GM18498 (cell line): ENCODE measurements at regions not wholly inside any gene's neighbourhood (a gene's known extent, or its start where the extent isn't known, plus 50 kb on each side); places are given as distances from the start of the nearest gene placed in this dataset.
A peak's percentile ranks its signal among the peaks of the same experiment; 100 is the strongest.
"Not testable (repeated sequence)": the region's sequence is repeated elsewhere in the genome, so short reads cannot be mapped to it uniquely, and the experiment has no call there.

ENCODE experiments used
- ATAC-seq: cut with Tn5 transposase; IDR thresholded peaks from one replicate; pipeline ENCODE4 v1.9.1; 2021; ENCODE audit warnings: mild to moderate bottlenecking, moderate library complexity; ENCODE audit not compliant: unreplicated experiment

- ATAC-seq = peak; percentile 60
Observed at GRCh38 chr6:82507112-82507511, 143.5 kb downstream of the TPBG start.

GRCh38 chr6:82511546-82511945, 147.9 kb downstream of the TPBG start:
- no peak for ATAC-seq

- not testable (repeated sequence) for ATAC-seq
Observed at GRCh38 chr6:82517896-82518295, 154.3 kb downstream of the TPBG start.

GRCh38 chr6:82521369-82521768, 157.8 kb downstream of the TPBG start:
- ATAC-seq = no peak

- no peak for ATAC-seq
Observed at GRCh38 chr6:82521861-82522260, 158.2 kb downstream of the TPBG start.

GRCh38 chr6:82524031-82524430, 160.4 kb downstream of the TPBG start:
- ATAC-seq = no peak

GRCh38 chr6:82525775-82526495, 162.3 kb downstream of the TPBG start:
- no peak for ATAC-seq

- not testable (repeated sequence) for ATAC-seq
Observed at GRCh38 chr6:82529960-82530460, 166.4 kb downstream of the TPBG start.

- ATAC-seq = no peak
Observed at GRCh38 chr6:82534876-82535275, 171.3 kb downstream of the TPBG start.

- ATAC-seq = not testable (repeated sequence)
Observed at GRCh38 chr6:82549480-82549879, 185.9 kb downstream of the TPBG start.

GRCh38 chr6:82551311-82551710, 187.7 kb downstream of the TPBG start:
- ATAC-seq = not testable (repeated sequence)

GRCh38 chr6:82551831-82552230, 188.2 kb downstream of the TPBG start:
- ATAC-seq = no peak

GRCh38 chr6:82553863-82554531, 190.4 kb downstream of the TPBG start:
- ATAC-seq = no peak

- no peak for ATAC-seq
Observed at GRCh38 chr6:82554666-82555065, 191.0 kb downstream of the TPBG start.

- ATAC-seq = no peak
Observed at GRCh38 chr6:82555801-82556200, 192.2 kb downstream of the TPBG start.

- ATAC-seq = not testable (repeated sequence)
Observed at GRCh38 chr6:82558531-82558930, 194.9 kb downstream of the TPBG start.

- no peak for ATAC-seq
Observed at GRCh38 chr6:82567621-82568020, 204.0 kb downstream of the TPBG start.

GRCh38 chr6:82568290-82568993, 204.8 kb downstream of the TPBG start:
- peak; percentile 100 for ATAC-seq

- ATAC-seq = no peak
Observed at GRCh38 chr6:82569022-82569421, 205.4 kb downstream of the TPBG start.

GRCh38 chr6:82570083-82570482, 206.5 kb downstream of the TPBG start:
- ATAC-seq = no peak

GRCh38 chr6:82571455-82571854, 207.8 kb downstream of the TPBG start:
- ATAC-seq = no peak
